Uterus (tissue), 3 donors: ENCODE measurements at regions not wholly inside any gene's neighbourhood (a gene's known extent, or its start where the extent isn't known, plus 50 kb on each side); places are given as distances from the start of the nearest gene placed in this dataset.

Source experiments
- DNase-seq, 2 donors: peaks; one replicate each; pipeline ENCODE4 v3.0.0-alpha.2; 2019 to 2020
- H3K27ac ChIP-seq, 2 donors: fragments of 200-600 bp; sonication (generic); 1 replicate in 1 of 2; 2 replicates in 1 of 2; pipeline ENCODE4 v1.5.1; 2016 to 2018
- H3K27me3 ChIP-seq, 2 donors: fragments of 200-600 bp; sonication (generic); one replicate each; pipeline ENCODE4 v1.5.1; 2018 to 2019; ENCODE audit warnings: control low read depth in 1 of 2
- H3K36me3 ChIP-seq, 2 donors: fragments of 200-600 bp; sonication (generic); one replicate each; pipeline ENCODE4 v1.5.1; 2019; ENCODE audit warnings: control low read depth in 1 of 2
- H3K4me1 ChIP-seq, 2 donors: fragments of 200-600 bp; sonication (generic); one replicate each; pipeline ENCODE4 v1.5.1; 2018 to 2019; ENCODE audit warnings: control low read depth in 1 of 2
- H3K4me3 ChIP-seq, 2 donors: fragments of 200-600 bp; sonication (generic); 1 replicate in 1 of 2; 2 replicates in 1 of 2; pipeline ENCODE4 v1.5.1; 2018 to 2019; ENCODE audit warnings: mild to moderate bottlenecking in 1 of 2
- H3K9me3 ChIP-seq, 2 donors: fragments of 200-600 bp; sonication (generic); one replicate each; pipeline ENCODE4 v1.5.1; 2019; ENCODE audit warnings: control low read depth in 1 of 2
- POLR2A ChIP-seq, 2 donors: fragments of 450-650 bp; IDR thresholded peaks; one replicate each; pipeline ENCODE4 v1.6.1; 2016; ENCODE audit warnings: antibody characterized with exemption in 2 of 2, mild to moderate bottlenecking in 1 of 2, moderate library complexity in 1 of 2
- intact Hi-C: fragments of 100-400 bp; cut with DNase I; formaldehyde crosslinking; loops from one replicate; pipeline ENCODE4 v1.15.1; 2023; ENCODE audit warnings: low total_unique reads
- TF ChIP-seq, protein P1 (sequence below), 4 experiments: fragments of 200-600 bp in 2 of 4; fragments of 450-650 bp in 2 of 4; sonication (generic) in 2 of 4; IDR thresholded peaks; one replicate each; pipeline ENCODE4 v1.5.1; 2016 to 2019; ENCODE audit warnings: antibody characterized with exemption in 4 of 4, mild to moderate bottlenecking in 2 of 4, moderate library complexity in 1 of 4
- donor health status: DM: yes; HTN: yes; CAD: no.

DNA sequence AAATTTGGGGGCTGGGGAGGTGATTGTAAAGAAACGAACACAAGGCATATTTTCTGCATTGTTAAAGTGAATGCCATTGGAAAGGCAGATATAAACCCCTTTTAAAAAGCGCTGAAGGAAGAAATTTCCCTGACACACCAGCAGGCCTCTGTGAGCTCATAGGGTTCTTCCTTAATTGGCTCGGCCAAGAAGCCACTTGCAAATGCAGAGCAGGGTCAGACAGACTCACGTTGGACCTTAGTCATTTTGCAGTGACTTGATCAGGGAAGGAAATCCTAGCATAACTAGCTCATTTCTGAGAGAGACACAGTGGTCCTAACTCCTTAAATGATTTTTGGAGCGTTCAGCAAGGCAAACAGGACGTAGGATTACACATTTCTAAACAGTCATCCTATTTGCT lies 1461.4 kb downstream of the GATA3 start:
- TF ChIP-seq, protein P1, sequence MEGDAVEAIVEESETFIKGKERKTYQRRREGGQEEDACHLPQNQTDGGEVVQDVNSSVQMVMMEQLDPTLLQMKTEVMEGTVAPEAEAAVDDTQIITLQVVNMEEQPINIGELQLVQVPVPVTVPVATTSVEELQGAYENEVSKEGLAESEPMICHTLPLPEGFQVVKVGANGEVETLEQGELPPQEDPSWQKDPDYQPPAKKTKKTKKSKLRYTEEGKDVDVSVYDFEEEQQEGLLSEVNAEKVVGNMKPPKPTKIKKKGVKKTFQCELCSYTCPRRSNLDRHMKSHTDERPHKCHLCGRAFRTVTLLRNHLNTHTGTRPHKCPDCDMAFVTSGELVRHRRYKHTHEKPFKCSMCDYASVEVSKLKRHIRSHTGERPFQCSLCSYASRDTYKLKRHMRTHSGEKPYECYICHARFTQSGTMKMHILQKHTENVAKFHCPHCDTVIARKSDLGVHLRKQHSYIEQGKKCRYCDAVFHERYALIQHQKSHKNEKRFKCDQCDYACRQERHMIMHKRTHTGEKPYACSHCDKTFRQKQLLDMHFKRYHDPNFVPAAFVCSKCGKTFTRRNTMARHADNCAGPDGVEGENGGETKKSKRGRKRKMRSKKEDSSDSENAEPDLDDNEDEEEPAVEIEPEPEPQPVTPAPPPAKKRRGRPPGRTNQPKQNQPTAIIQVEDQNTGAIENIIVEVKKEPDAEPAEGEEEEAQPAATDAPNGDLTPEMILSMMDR (IDR thresholded peaks at IDR 0.05): no peak
- TF ChIP-seq POLR2A (IDR thresholded peaks at IDR 0.05): no peak
- H3K27ac ChIP-seq: no peak overlapping the region
- DNase-seq: no peak
- H3K4me3 ChIP-seq: no peak overlapping the region
- H3K36me3 ChIP-seq: no peaks in the 10 kb centered on the region
- no peaks in the 10 kb centered on the region for H3K27me3 ChIP-seq
- no peaks in the 10 kb centered on the region for H3K4me1 ChIP-seq
- H3K9me3 ChIP-seq: no peaks in the 10 kb centered on the region
- intact Hi-C loops: no loop called here

DNA sequence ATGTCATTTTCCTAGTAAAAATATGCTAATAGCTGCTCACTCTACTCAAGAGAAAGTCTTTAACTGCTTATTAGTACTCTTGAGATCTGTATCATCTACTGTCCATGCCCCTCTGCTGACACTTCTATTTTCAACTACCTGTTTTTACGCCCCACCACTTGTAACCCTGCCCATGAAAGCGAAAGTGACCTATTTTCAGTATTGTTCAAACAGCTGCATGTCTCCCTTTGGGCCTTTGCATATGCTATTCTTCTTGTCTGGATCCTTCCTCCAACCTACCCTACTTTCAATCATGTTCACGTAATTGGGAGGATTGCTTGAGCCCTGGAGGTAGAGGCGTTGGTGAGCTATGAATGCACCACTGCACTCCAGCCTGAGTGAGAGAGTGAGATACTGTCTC lies 1481.3 kb downstream of the GATA3 start:
- H3K9me3 ChIP-seq: no peaks in the 10 kb centered on the region
- H3K4me1 ChIP-seq: no peaks in the 10 kb centered on the region
- no peak overlapping the region for H3K27ac ChIP-seq
- H3K27me3 ChIP-seq: no peaks in the 10 kb centered on the region
- H3K36me3 ChIP-seq: no peaks in the 10 kb centered on the region
- H3K4me3 ChIP-seq: no peak overlapping the region
- intact Hi-C loops: no loop called here
- DNase-seq: no peak
- no peak for TF ChIP-seq POLR2A (IDR thresholded peaks at IDR 0.05)
- TF ChIP-seq, protein P1 (IDR thresholded peaks at IDR 0.05): no peak

DNA sequence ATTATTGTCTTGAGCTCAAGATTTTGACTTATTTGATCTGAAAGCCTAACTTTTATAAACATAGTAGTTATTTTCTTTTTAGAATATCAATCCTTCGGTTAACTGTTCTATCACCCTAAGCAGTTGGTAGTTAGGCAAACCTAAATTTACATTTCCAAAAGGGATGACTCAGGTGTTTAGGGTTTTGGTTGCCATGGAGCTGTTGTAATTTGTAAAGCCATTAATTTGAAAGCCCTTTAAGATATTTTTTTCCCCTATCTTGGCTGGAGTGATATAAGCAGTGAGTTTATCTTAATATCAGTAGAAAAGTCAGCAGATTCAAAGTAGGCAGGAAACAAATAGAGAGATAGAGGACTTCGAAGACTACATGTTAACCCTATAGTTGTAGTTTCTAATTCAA lies 1472.6 kb upstream of the CELF2 start:
- no peak for DNase-seq
- no peaks in the 10 kb centered on the region for H3K4me1 ChIP-seq
- no peaks in the 10 kb centered on the region for H3K36me3 ChIP-seq
- intact Hi-C loops: no loop called here
- no peak for TF ChIP-seq POLR2A (IDR thresholded peaks at IDR 0.05)
- TF ChIP-seq, protein P1 (IDR thresholded peaks at IDR 0.05): no peak
- no peaks in the 10 kb centered on the region for H3K27me3 ChIP-seq
- no peak overlapping the region for H3K4me3 ChIP-seq
- no peak overlapping the region for H3K27ac ChIP-seq
- H3K9me3 ChIP-seq: no peaks in the 10 kb centered on the region

DNA sequence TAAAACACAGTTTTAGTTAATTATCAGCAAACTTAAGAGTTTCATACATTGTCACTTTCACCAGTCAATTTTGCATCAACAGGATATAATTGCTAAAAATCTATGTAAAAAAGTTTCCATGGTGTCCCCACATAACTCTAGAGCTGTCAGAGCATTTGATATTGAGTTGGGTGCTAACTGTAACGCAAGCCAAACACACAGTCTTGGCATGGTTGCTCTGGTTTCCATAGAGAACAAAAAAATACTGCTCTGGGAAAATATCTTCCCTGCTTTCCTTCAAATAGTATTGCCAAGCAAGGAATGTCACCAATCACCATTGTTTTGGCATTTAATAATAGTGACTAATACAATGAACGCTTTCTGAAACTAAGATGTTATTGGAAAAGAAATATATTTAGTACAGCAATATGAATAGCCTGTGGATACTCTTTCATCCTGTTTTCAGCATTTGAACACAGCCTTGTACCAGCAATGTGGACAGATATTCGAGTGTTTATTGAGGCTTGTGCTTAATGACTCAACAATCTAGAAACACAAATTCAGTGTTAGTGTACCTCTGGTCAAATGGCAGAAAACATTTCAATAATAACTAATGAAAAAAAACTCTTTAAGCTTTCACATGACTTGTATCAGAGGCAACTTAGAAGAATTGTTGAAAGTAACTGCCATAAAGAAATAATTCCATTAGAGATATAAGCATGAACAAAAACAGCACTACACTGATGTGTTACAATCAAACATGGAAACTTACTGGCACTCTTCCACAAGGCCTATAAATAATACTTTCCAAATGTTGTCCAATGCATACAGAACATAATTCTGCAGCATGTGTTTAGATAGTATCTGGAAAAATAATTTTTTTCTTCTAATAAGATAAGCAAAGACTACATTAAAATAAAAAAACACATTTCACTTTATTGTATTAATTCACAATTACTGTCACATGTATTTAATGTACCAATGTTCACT lies 1469.5 kb upstream of the CELF2 start:
- Histone ChIP-seq H3K9me3 (no peaks in the 10 kb centered on the region), H3K4me1 (no peaks in the 10 kb centered on the region), H3K27ac (no peak overlapping the region), H3K4me3 (no peak overlapping the region), H3K36me3 (no peaks in the 10 kb centered on the region), H3K27me3 (no peaks in the 10 kb centered on the region)
- intact Hi-C loops: no loop called here
- no peak for TF ChIP-seq POLR2A (IDR thresholded peaks at IDR 0.05)
- TF ChIP-seq, protein P1 (IDR thresholded peaks at IDR 0.05): no peak
- DNase-seq: no peak

DNA sequence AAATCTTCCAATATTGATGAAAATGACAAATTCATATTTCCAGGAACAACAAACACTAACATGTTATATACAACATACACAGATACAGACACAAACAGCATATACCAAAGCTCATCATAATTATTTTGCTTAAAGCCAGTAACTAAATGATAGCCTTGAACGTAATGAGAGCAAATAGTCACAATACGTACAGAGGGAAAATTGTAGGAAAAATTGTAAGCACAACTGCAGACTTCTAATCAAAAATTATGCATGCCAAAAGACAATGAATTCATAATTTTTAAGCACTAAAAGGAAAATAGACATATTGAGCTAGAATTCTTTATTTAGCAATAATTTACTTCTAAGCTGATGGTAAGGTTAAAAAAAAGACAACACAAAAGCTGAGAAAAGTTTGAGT lies 1466.9 kb upstream of the CELF2 start:
- H3K4me1 ChIP-seq: no peaks in the 10 kb centered on the region
- TF ChIP-seq, protein P1 (IDR thresholded peaks at IDR 0.05): no peak
- no peaks in the 10 kb centered on the region for H3K27me3 ChIP-seq
- no peak overlapping the region for H3K27ac ChIP-seq
- H3K9me3 ChIP-seq: no peaks in the 10 kb centered on the region
- no peak overlapping the region for H3K4me3 ChIP-seq
- DNase-seq: no peak
- H3K36me3 ChIP-seq: no peaks in the 10 kb centered on the region
- intact Hi-C loops: no loop called here
